Stimulated activated CD8-positive, alpha-beta memory T cell treated with anti-CD3 and anti-CD28 coated beads, Interleukin-15, amount 100 ng/mL, for 24 hours (primary cell): ENCODE measurements at regions not wholly inside any gene's neighbourhood (a gene's known extent, or its start where the extent isn't known, plus 50 kb on each side); places are given as distances from the start of the nearest gene placed in this dataset.

Experiments
- DNase-seq: peaks from one replicate; pipeline ENCODE4 v3.0.0-alpha.2; 2020; ENCODE audit warnings: low read depth

- DNase-seq: no peak
Observed at GRCh38 chr22:44591146-44591790, 93.2 kb upstream of the RTL6 start.

- no peak for DNase-seq
Observed at GRCh38 chr22:44590291-44590690, 92.3 kb upstream of the RTL6 start.

- no peak for DNase-seq
Observed at GRCh38 chr22:44589831-44590230, 91.8 kb upstream of the RTL6 start.

GRCh38 chr22:44588348-44588747 lies 90.3 kb upstream of the RTL6 start:
- no peak for DNase-seq

GRCh38 chr22:44587737-44588310 lies 89.8 kb upstream of the RTL6 start:
- no peak for DNase-seq

- DNase-seq: no peak
Observed at GRCh38 chr22:44586999-44587736, 89.1 kb upstream of the RTL6 start.

GRCh38 chr22:44586351-44586990 lies 88.4 kb upstream of the RTL6 start:
- DNase-seq: no peak

GRCh38 chr22:44585559-44586350 lies 87.7 kb upstream of the RTL6 start:
- no peak for DNase-seq

- no peak for DNase-seq
Observed at GRCh38 chr22:44584256-44584902, 86.3 kb upstream of the RTL6 start.

GRCh38 chr22:44583854-44584253 lies 85.8 kb upstream of the RTL6 start:
- DNase-seq: no peak

- DNase-seq: no peak
Observed at GRCh38 chr22:44583061-44583760, 85.2 kb upstream of the RTL6 start.

GRCh38 chr22:44582016-44582415 lies 84.0 kb upstream of the RTL6 start:
- no peak for DNase-seq

- no peak for DNase-seq
Observed at GRCh38 chr22:44581096-44581435, 83.0 kb upstream of the RTL6 start.

GRCh38 chr22:44580176-44581095 lies 82.4 kb upstream of the RTL6 start:
- no peak for DNase-seq

GRCh38 chr22:44578516-44579230 lies 80.6 kb upstream of the RTL6 start:
- no peak for DNase-seq

GRCh38 chr22:44578110-44578457 lies 80.1 kb upstream of the RTL6 start:
- no peak for DNase-seq

GRCh38 chr22:44577391-44578109 lies 79.5 kb upstream of the RTL6 start:
- no peak for DNase-seq

- DNase-seq: no peak
Observed at GRCh38 chr22:44576311-44577260, 78.6 kb upstream of the RTL6 start.
